SJSA1 (cell line): ENCODE measurements at regions not wholly inside any gene's neighbourhood (a gene's known extent, or its start where the extent isn't known, plus 50 kb on each side); places are given as distances from the start of the nearest gene placed in this dataset.

Experiments used
- DNase-seq, 2 experiments: peaks; one replicate each; pipeline ENCODE4 v3.0.0-alpha.2; 2015 to 2020; ENCODE audit warnings: low spot score in 2 of 2, low read depth in 1 of 2
- H3K27ac ChIP-seq: fragments of 250-450 bp; sonication (Bioruptor Pico); 2 replicates; pipeline ENCODE4 v1.5.1; 2020; ENCODE audit warnings: mild to moderate bottlenecking, moderate library complexity
- H3K27me3 ChIP-seq: fragments of 250-450 bp; sonication (Bioruptor Pico); replicated peaks from 2 replicates; pipeline ENCODE4 v1.5.1; 2020; ENCODE audit warnings: mild to moderate bottlenecking, moderate library complexity
- H3K36me3 ChIP-seq: fragments of 250-450 bp; sonication (Bioruptor Pico); 2 replicates; pipeline ENCODE4 v1.5.1; 2020; ENCODE audit warnings: mild to moderate bottlenecking
- H3K4me1 ChIP-seq: fragments of 250-450 bp; sonication (Bioruptor Pico); replicated peaks from 2 replicates; pipeline ENCODE4 v1.6.1; 2021; ENCODE audit warnings: mild to moderate bottlenecking
- H3K4me3 ChIP-seq: fragments of 250-450 bp; sonication (Bioruptor Pico); 2 replicates; pipeline ENCODE4 v1.5.1; 2020; ENCODE audit warnings: mild to moderate bottlenecking
- H3K9me3 ChIP-seq: fragments of 250-450 bp; sonication (Bioruptor Pico); replicated peaks from 2 replicates; pipeline ENCODE4 v1.5.1; 2020; ENCODE audit warnings: mild to moderate bottlenecking

GRCh38 chr1:105874621-105875020 is 1181.9 kb upstream of the PRMT6 start:
- Histone ChIP-seq H3K27me3 (no peaks in the 10 kb centered on the region), H3K27ac (no peak overlapping the region), H3K36me3 (no peaks in the 10 kb centered on the region), H3K4me3 (no peak overlapping the region), H3K9me3 (no peaks in the 10 kb centered on the region), H3K4me1 (no peaks in the 10 kb centered on the region)
- DNase-seq = no peak

GRCh38 chr1:105886309-105886708 is 1170.2 kb upstream of the PRMT6 start:
- no peak for DNase-seq
- Histone ChIP-seq H3K4me3 (no peak overlapping the region), H3K27ac (no peak overlapping the region), H3K36me3 (no peaks in the 10 kb centered on the region), H3K9me3 (0 out of 2 replicates have a peak, but pooled peaks cover 5% of the 10 kb centered on the region), H3K4me1 (no peaks in the 10 kb centered on the region), H3K27me3 (no peaks in the 10 kb centered on the region)

GRCh38 chr1:105891308-105891707 is 1165.2 kb upstream of the PRMT6 start:
- no peak overlapping the region for H3K27ac ChIP-seq
- no peaks in the 10 kb centered on the region for H3K36me3 ChIP-seq
- peaks cover 3% of the 10 kb centered on the region; the same call in 1 of the 2 replicates for H3K9me3 ChIP-seq
- no peaks in the 10 kb centered on the region for H3K4me1 ChIP-seq
- H3K27me3 ChIP-seq = no peaks in the 10 kb centered on the region
- DNase-seq = no peak
- no peak overlapping the region for H3K4me3 ChIP-seq

- Histone ChIP-seq H3K27ac (no peak overlapping the region), H3K4me1 (no peaks in the 10 kb centered on the region), H3K27me3 (no peaks in the 10 kb centered on the region), H3K36me3 (no peaks in the 10 kb centered on the region; the same call in 1 of the 2 replicates), H3K4me3 (no peak overlapping the region), H3K9me3 (peaks cover 3% of the 10 kb centered on the region; the same call in 1 of the 2 replicates)
- DNase-seq = no peak
Observed at GRCh38 chr1:105894006-105894405, 1162.5 kb upstream of the PRMT6 start.

DNA sequence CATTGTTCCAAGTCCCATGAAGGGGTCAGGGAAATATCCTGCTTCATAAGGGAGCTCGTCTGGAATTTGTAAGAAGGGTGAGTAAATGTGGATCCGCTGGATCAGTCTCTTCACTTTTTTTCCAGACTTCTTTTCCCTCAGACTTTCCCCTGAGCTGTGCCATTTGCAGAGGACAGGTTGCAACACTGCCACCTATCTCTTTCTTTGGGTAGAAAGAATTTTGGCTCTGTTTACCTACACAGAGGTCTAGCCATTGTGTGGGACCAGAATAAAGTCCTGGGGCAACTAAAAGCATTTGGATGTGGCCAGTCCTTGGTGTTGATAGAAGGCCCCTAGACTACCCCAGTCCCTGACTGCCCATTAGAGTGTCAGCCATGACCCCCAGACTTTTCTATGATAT is 1146.7 kb upstream of the PRMT6 start:
- no peak for DNase-seq
- Histone ChIP-seq H3K36me3 (no peaks in the 10 kb centered on the region), H3K27ac (no peak overlapping the region)

GRCh38 chr1:105914403-105914802 is 1142.1 kb upstream of the PRMT6 start:
- Histone ChIP-seq H3K9me3 (no peaks in the 10 kb centered on the region; the same call in 1 of the 2 replicates), H3K36me3 (no peaks in the 10 kb centered on the region), H3K27me3 (no peaks in the 10 kb centered on the region), H3K4me1 (no peaks in the 10 kb centered on the region), H3K27ac (no peak overlapping the region), H3K4me3 (no peak overlapping the region)
- DNase-seq = no peak

More for the DNA sequence above, 1146.7 kb upstream of the PRMT6 start:
- H3K9me3 ChIP-seq = no peaks in the 10 kb centered on the region; the same call in none of the 2 replicates
- H3K4me3 ChIP-seq = no peak overlapping the region
- no peaks in the 10 kb centered on the region for H3K27me3 ChIP-seq
- H3K4me1 ChIP-seq = no peaks in the 10 kb centered on the region

DNA sequence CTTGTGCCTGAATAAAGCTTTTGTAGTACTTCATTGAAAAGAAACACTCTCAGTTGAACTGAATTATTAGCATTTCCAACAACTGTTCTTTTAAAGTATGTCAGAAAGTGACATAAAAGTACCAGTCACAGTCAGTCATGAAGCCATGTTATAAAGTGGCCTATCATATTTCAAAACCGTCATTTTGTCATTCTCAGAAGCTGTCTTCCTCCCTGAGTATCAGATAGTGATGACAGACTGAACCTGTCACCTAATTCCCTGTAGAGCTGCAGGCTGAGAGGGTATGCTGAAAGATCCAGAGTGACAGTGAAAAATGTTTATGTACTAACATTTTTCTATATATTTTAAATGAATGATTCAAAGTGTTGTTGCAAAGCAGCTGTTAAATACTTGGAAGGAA is 1121.7 kb upstream of the PRMT6 start:
- Histone ChIP-seq H3K27ac (no peak overlapping the region), H3K9me3 (peaks cover 3% of the 10 kb centered on the region; the same call in 1 of the 2 replicates), H3K4me1 (no peaks in the 10 kb centered on the region), H3K4me3 (no peak overlapping the region), H3K27me3 (no peaks in the 10 kb centered on the region), H3K36me3 (no peaks in the 10 kb centered on the region)
- no peak for DNase-seq

DNA sequence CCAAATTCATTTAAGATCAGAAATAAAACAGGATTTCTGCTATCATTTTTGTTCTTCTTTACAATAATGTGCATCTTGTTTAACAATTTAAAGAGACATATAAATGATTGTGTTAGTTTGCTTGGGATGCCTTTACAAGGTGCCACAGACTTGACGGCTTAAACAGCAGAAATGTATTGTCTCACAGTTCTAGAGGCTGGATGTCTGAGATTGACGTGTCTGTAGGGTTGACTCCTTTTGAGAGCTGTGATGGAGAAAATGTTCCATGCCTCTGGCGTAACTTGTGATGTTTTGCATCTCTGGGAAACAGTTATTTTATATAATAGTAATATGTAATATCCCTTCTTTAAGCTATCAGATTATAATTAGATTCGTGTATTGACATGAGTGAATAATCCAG is 1091.6 kb upstream of the PRMT6 start:
- Histone ChIP-seq H3K4me3 (no peak overlapping the region), H3K27ac (no peak overlapping the region), H3K9me3 (peaks cover 5% of the 10 kb centered on the region; the same call in 1 of the 2 replicates), H3K27me3 (no peaks in the 10 kb centered on the region), H3K4me1 (no peaks in the 10 kb centered on the region), H3K36me3 (no peaks in the 10 kb centered on the region)
- no peak for DNase-seq

GRCh38 chr1:105997516-105997915 is 1059.0 kb upstream of the PRMT6 start:
- Histone ChIP-seq H3K4me3 (no peak overlapping the region), H3K36me3 (no peaks in the 10 kb centered on the region), H3K27me3 (no peaks in the 10 kb centered on the region), H3K4me1 (no peaks in the 10 kb centered on the region), H3K27ac (no peak overlapping the region), H3K9me3 (peaks cover 2% of the 10 kb centered on the region; the same call in 1 of the 2 replicates)
- DNase-seq = no peak

DNA sequence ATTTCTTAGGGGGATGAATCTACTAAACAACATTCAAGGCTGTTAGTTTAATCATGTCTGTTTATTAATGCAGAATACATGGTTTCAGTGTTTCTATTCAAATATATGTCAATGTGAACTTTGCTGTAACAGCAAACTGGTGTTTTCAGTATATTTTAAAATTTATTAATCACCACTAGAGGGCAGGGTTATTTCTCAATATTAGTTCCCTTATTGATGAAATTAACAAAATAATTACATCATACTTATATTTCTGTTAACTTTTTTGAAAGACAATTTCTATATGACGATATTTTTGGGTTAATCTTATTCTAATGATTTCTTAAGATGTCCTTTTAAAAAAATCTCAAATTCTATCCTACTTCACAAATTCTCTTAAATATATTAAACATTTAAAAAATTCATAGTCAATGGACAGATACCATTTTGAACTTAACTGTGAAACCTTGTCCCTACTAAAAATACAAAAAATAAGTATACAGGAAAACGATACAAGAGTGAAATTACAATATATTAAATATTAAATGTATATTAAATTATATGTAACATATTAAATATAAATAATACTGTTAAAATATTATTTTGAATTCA is 1034.1 kb upstream of the PRMT6 start:
- no peak overlapping the region for H3K4me3 ChIP-seq
- no peaks in the 10 kb centered on the region for H3K4me1 ChIP-seq
- H3K27me3 ChIP-seq = no peaks in the 10 kb centered on the region
- no peaks in the 10 kb centered on the region for H3K9me3 ChIP-seq
- no peak overlapping the region for H3K27ac ChIP-seq
- no peak for DNase-seq
- no peaks in the 10 kb centered on the region for H3K36me3 ChIP-seq

GRCh38 chr1:106027871-106028270 is 1028.6 kb upstream of the PRMT6 start:
- no peak overlapping the region for H3K27ac ChIP-seq
- no peak overlapping the region for H3K4me3 ChIP-seq
- no peaks in the 10 kb centered on the region for H3K27me3 ChIP-seq
- H3K36me3 ChIP-seq = no peaks in the 10 kb centered on the region
- DNase-seq = no peak
- H3K9me3 ChIP-seq = no peaks in the 10 kb centered on the region
- no peaks in the 10 kb centered on the region for H3K4me1 ChIP-seq

GRCh38 chr1:106037526-106037925 is 1018.9 kb upstream of the PRMT6 start:
- Histone ChIP-seq H3K36me3 (no peaks in the 10 kb centered on the region), H3K27me3 (no peaks in the 10 kb centered on the region), H3K27ac (no peak overlapping the region), H3K4me3 (no peak overlapping the region), H3K4me1 (no peaks in the 10 kb centered on the region), H3K9me3 (peaks cover 18% of the 10 kb centered on the region)
- DNase-seq = no peak

- no peaks in the 10 kb centered on the region for H3K27me3 ChIP-seq
- no peak overlapping the region for H3K27ac ChIP-seq
- H3K4me1 ChIP-seq = no peaks in the 10 kb centered on the region
- no peak overlapping the region for H3K4me3 ChIP-seq
- DNase-seq = no peak
- H3K9me3 ChIP-seq = peaks cover 18% of the 10 kb centered on the region
- H3K36me3 ChIP-seq = no peaks in the 10 kb centered on the region
Observed at GRCh38 chr1:106038260-106038659, 1018.2 kb upstream of the PRMT6 start.

- Histone ChIP-seq H3K9me3 (peaks cover 3% of the 10 kb centered on the region; the same call in 1 of the 2 replicates), H3K27me3 (no peaks in the 10 kb centered on the region), H3K36me3 (no peaks in the 10 kb centered on the region), H3K27ac (no peak overlapping the region), H3K4me3 (no peak overlapping the region), H3K4me1 (no peaks in the 10 kb centered on the region)
- no peak for DNase-seq
Observed at GRCh38 chr1:106043971-106044370, 1012.5 kb upstream of the PRMT6 start.

DNA sequence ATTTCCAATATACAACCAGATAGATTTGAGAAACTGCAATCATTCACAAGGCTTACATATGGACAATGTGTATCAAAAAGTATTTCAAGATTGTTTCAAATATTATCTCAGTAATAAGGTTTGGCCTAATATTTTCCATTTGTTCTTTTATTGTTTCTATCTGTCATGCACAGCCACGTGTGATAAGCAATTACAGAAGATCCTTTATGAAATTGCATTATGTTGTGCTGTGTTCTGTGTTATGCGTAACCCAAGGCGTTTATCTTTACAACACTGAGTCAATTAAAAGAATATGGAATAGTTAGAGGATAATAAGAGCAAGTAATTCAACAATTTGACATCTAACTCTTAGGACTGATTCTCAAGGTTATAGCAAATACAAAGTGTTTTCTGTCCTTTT is 1009.3 kb upstream of the PRMT6 start:
- no peaks in the 10 kb centered on the region; the same call in none of the 2 replicates for H3K9me3 ChIP-seq

More for the DNA sequence above, 1009.3 kb upstream of the PRMT6 start:
- Histone ChIP-seq H3K4me3 (no peak overlapping the region), H3K4me1 (no peaks in the 10 kb centered on the region), H3K27ac (no peak overlapping the region), H3K36me3 (no peaks in the 10 kb centered on the region), H3K27me3 (no peaks in the 10 kb centered on the region)
- no peak for DNase-seq
